Chondrocyte (in vitro differentiated cells): ENCODE measurements at regions not wholly inside any gene's neighbourhood (a gene's known extent, or its start where the extent isn't known, plus 50 kb on each side); places are given as distances from the start of the nearest gene placed in this dataset.
"Not testable (repeated sequence)": the region's sequence is repeated elsewhere in the genome, so short reads cannot be mapped to it uniquely, and the experiment has no call there.

Experiments used
- DNase-seq: peaks from one replicate; pipeline ENCODE4 v3.0.0; 2021; ENCODE audit warnings: mixed read lengths, low spot score
- H3K27ac Mint-ChIP-seq: one replicate; pipeline ENCODE4 v1.8.0; 2021; ENCODE audit warnings: mild to moderate bottlenecking, moderate library complexity, mixed read lengths; ENCODE audit not compliant: unreplicated experiment
- H3K27me3 Mint-ChIP-seq: 2 replicates; pipeline ENCODE4 v1.8.0; 2021; ENCODE audit warnings: low read depth, mixed read lengths
- H3K36me3 Mint-ChIP-seq: 2 replicates; pipeline ENCODE4 v1.8.0; 2021; ENCODE audit warnings: low read depth, mixed read lengths
- H3K4me1 Mint-ChIP-seq: 2 replicates; pipeline ENCODE4 v1.8.0; 2021; ENCODE audit warnings: low read depth, mild to moderate bottlenecking, mixed read lengths
- H3K4me3 Mint-ChIP-seq: one replicate; pipeline ENCODE4 v1.8.0; 2021; ENCODE audit warnings: mild to moderate bottlenecking, moderate library complexity, mixed read lengths; ENCODE audit not compliant: unreplicated experiment
- H3K9me3 Mint-ChIP-seq: 2 replicates; pipeline ENCODE4 v1.8.0; 2021; ENCODE audit warnings: low read depth, mixed read lengths
- CTCF ChIP-seq: fragments of 200-600 bp; sonication (generic); IDR thresholded peaks from 2 replicates; pipeline ENCODE4 v1.5.0; 2021; ENCODE audit warnings: antibody characterized with exemption, mild to moderate bottlenecking, moderate library complexity

- Mint-ChIP-seq H3K27me3 (no peaks in the 10 kb centered on the region), H3K36me3 (no peaks in the 10 kb centered on the region), H3K9me3 (peaks cover 10% of the 10 kb centered on the region), H3K4me3 (no peak overlapping the region), H3K27ac (no peak overlapping the region), H3K4me1 (no peaks in the 10 kb centered on the region)
- TF ChIP-seq CTCF = no peak
- DNase-seq = no peak
Measured at GRCh38 chr5:23893561-23893960, 386.2 kb downstream of the PRDM9 start.

- Mint-ChIP-seq H3K9me3 (peaks cover 10% of the 10 kb centered on the region), H3K27me3 (no peaks in the 10 kb centered on the region), H3K4me1 (no peaks in the 10 kb centered on the region), H3K36me3 (no peaks in the 10 kb centered on the region), H3K4me3 (no peak overlapping the region), H3K27ac (no peak overlapping the region)
- TF ChIP-seq CTCF = no peak
- DNase-seq = no peak
Measured at GRCh38 chr5:23895614-23896013, 388.2 kb downstream of the PRDM9 start.

GRCh38 chr5:23930985-23931384 lies 423.6 kb downstream of the PRDM9 start:
- Mint-ChIP-seq H3K27me3 (no peaks in the 10 kb centered on the region), H3K4me1 (no peaks in the 10 kb centered on the region), H3K36me3 (no peaks in the 10 kb centered on the region), H3K9me3 (peaks cover 10% of the 10 kb centered on the region), H3K4me3 (no peak overlapping the region), H3K27ac (no peak overlapping the region)
- no peak for DNase-seq
- no peak for TF ChIP-seq CTCF

- H3K4me1 Mint-ChIP-seq, H3K4me3 Mint-ChIP-seq, H3K27ac Mint-ChIP-seq, DNase-seq, H3K36me3 Mint-ChIP-seq, H3K27me3 Mint-ChIP-seq: not testable (repeated sequence)
- peaks cover 20% of the 10 kb centered on the region for H3K9me3 Mint-ChIP-seq
Measured at GRCh38 chr5:23951261-23951928, 444.0 kb downstream of the PRDM9 start.

- no peak for TF ChIP-seq CTCF
- Mint-ChIP-seq H3K27ac (no peak overlapping the region), H3K4me1 (no peaks in the 10 kb centered on the region), H3K9me3 (no peaks in the 10 kb centered on the region), H3K4me3 (no peak overlapping the region), H3K36me3 (no peaks in the 10 kb centered on the region), H3K27me3 (no peaks in the 10 kb centered on the region)
- DNase-seq = no peak
Measured at GRCh38 chr5:23963449-23963848, 456.0 kb downstream of the PRDM9 start.

GRCh38 chr5:23977365-23977764 lies 470.0 kb downstream of the PRDM9 start:
- H3K4me1 Mint-ChIP-seq = no peaks in the 10 kb centered on the region

More at GRCh38 chr5:23977365-23977764, 470.0 kb downstream of the PRDM9 start:
- no peak for DNase-seq
- TF ChIP-seq CTCF = no peak
- no peak overlapping the region for H3K4me3 Mint-ChIP-seq
- H3K27me3 Mint-ChIP-seq = no peaks in the 10 kb centered on the region
- no peaks in the 10 kb centered on the region for H3K36me3 Mint-ChIP-seq
- peaks cover 25% of the 10 kb centered on the region for H3K9me3 Mint-ChIP-seq
- H3K27ac Mint-ChIP-seq = no peak overlapping the region
